Endodermal cell (in vitro differentiated cells): ENCODE measurements at regions not wholly inside any gene's neighbourhood (a gene's known extent, or its start where the extent isn't known, plus 50 kb on each side); places are given as distances from the start of the nearest gene placed in this dataset.

Experiments used
- DNase-seq: peaks from one replicate; pipeline ENCODE4 v3.0.0-alpha.2; 2017
- H3K27ac ChIP-seq: 2 replicates; pipeline ENCODE4 v1.5.1; 2013; ENCODE audit warnings: mild to moderate bottlenecking, low read depth, low read length, moderate library complexity
- H3K27me3 ChIP-seq: 2 replicates; pipeline ENCODE4 v1.6.1; 2013; ENCODE audit warnings: mild to moderate bottlenecking, low read length, moderate library complexity; ENCODE audit not compliant: insufficient read depth, control insufficient read depth, poor library complexity, severe bottlenecking
- H3K36me3 ChIP-seq: 2 replicates; pipeline ENCODE4 v1.7.0; 2013; ENCODE audit warnings: mild to moderate bottlenecking, low read length, moderate library complexity; ENCODE audit not compliant: control insufficient read depth, insufficient read depth
- H3K4me1 ChIP-seq: one replicate; pipeline ENCODE4 v1.7.0; 2013; ENCODE audit warnings: low read length; ENCODE audit not compliant: control insufficient read depth, insufficient read depth
- H3K4me3 ChIP-seq: 2 replicates; pipeline ENCODE4 v1.5.1; 2013; ENCODE audit warnings: mild to moderate bottlenecking, low read length, moderate library complexity
- H3K9ac ChIP-seq: 2 replicates; pipeline ENCODE4 v1.6.1; 2013; ENCODE audit warnings: mild to moderate bottlenecking, low read length, moderate library complexity; ENCODE audit not compliant: poor library complexity, severe bottlenecking; ENCODE audit errors: extremely low read depth
- H3K9me3 ChIP-seq: 2 replicates; pipeline ENCODE4 v1.6.1; 2013; ENCODE audit warnings: mild to moderate bottlenecking, low read length, moderate library complexity; ENCODE audit not compliant: control insufficient read depth
- H3K27ac Mint-ChIP-seq: 2 replicates; pipeline ENCODE4 v1.8.0; 2020; ENCODE audit warnings: mixed read lengths
- H3K27me3 Mint-ChIP-seq: 2 replicates; pipeline ENCODE4 v1.8.0; 2021; ENCODE audit warnings: mild to moderate bottlenecking, mixed read lengths; ENCODE audit not compliant: insufficient read depth
- H3K36me3 Mint-ChIP-seq: 2 replicates; pipeline ENCODE4 v1.8.0; 2020; ENCODE audit warnings: low read depth, mixed read lengths
- H3K4me1 Mint-ChIP-seq: 2 replicates; pipeline ENCODE4 v1.8.0; 2020; ENCODE audit warnings: mixed read lengths
- H3K4me3 Mint-ChIP-seq: 2 replicates; pipeline ENCODE4 v1.8.0; 2020; ENCODE audit warnings: mild to moderate bottlenecking, moderate library complexity, mixed read lengths
- H3K9me3 Mint-ChIP-seq: 2 replicates; pipeline ENCODE4 v1.8.0; 2020; ENCODE audit warnings: mild to moderate bottlenecking, mixed read lengths
- CTCF ChIP-seq: fragments of 200-600 bp; sonication (generic); conservative IDR thresholded peaks from 2 replicates; pipeline ENCODE4 v1.5.0; 2021; ENCODE audit warnings: antibody characterized with exemption, mild to moderate bottlenecking
- WGBS, 2 experiments: methylation state at CpG; one replicate each; pipeline versions ENCODE4 v1.1.5 to v1.1.7; 2013; ENCODE audit warnings: missing lambda C conversion rate in 2 of 2, mixed read lengths in 1 of 2; ENCODE audit not compliant: insufficient coverage in 1 of 2, insufficient read length in 1 of 2; 5-methylcytosine and 5-hydroxymethylcytosine counted together

GRCh38 chr1:119249283-119249682, 108.8 kb upstream of the WARS2 start:
- no peak overlapping the region for H3K9ac ChIP-seq
- H3K4me1 Mint-ChIP-seq: no peaks in the 10 kb centered on the region
- no peaks in the 10 kb centered on the region for H3K9me3 Mint-ChIP-seq
- H3K27me3 ChIP-seq: no peaks in the 10 kb centered on the region
- no peaks in the 10 kb centered on the region for H3K9me3 ChIP-seq
- WGBS, 2 experiments: 90 to 93% methylated on average over 3 to 5 of the region's 5 CpGs
- H3K27ac ChIP-seq: no peak overlapping the region
- no peaks in the 10 kb centered on the region for H3K36me3 ChIP-seq
- no peak overlapping the region for H3K27ac Mint-ChIP-seq
- no peak for DNase-seq
- H3K4me1 ChIP-seq: no peaks in the 10 kb centered on the region
- no peaks in the 10 kb centered on the region for H3K36me3 Mint-ChIP-seq
- no peak overlapping the region for H3K4me3 Mint-ChIP-seq
- no peak for TF ChIP-seq CTCF
- H3K4me3 ChIP-seq: no peak overlapping the region
- no peaks in the 10 kb centered on the region for H3K27me3 Mint-ChIP-seq

DNA sequence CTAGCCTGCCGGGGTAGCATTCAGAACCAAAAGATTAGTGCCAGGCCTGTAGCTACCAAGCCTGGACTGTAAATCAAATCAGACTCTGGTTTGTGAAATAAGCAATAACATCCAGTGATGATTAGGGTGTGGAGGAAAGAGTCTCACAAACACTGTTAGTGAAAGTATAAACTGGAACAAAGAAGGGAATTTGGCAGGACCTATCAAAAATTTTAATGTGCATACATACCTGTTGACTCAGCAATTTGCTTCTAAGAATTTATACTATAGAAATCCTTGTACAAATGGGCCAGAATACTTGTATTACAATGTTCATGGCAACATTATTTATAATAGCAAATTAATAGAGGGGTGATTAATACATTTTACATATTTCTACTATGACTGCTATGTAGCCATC, 109.8 kb upstream of the WARS2 start:
- Mint-ChIP-seq H3K9me3 (no peaks in the 10 kb centered on the region), H3K4me1 (no peaks in the 10 kb centered on the region), H3K4me3 (no peak overlapping the region), H3K27ac (no peak overlapping the region), H3K27me3 (no peaks in the 10 kb centered on the region), H3K36me3 (no peaks in the 10 kb centered on the region)
- H3K27ac ChIP-seq: no peak overlapping the region
- H3K9me3 ChIP-seq: no peaks in the 10 kb centered on the region
- no peaks in the 10 kb centered on the region for H3K36me3 ChIP-seq
- DNase-seq: no peak
- H3K4me3 ChIP-seq: no peak overlapping the region
- H3K27me3 ChIP-seq: no peaks in the 10 kb centered on the region
- 92 to 100% methylated on average over 1 of the region's 1 CpG for WGBS, 2 experiments
- no peaks in the 10 kb centered on the region for H3K4me1 ChIP-seq
- TF ChIP-seq CTCF: no peak
- H3K9ac ChIP-seq: no peak overlapping the region

DNA sequence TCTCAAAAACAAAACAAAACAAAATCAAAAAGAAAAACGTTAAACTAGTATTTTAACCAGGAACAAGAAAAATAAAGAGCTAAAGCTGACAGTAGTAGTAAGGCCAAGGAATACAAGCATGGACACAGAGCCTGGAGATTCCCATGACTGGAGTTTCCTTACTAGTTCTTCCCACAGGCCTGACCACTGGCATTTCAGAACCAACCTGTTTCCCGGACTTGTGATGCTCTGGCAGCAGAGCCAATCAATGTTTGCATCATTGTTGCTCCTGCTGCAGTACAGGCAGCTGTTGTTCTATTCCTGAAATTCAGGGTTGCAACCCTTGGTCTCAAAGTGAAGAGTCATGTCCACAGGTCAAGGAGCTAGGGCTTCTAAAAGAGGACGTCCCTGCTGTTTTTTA, 111.3 kb upstream of the WARS2 start:
- Histone ChIP-seq H3K9ac (no peak overlapping the region), H3K4me1 (no peaks in the 10 kb centered on the region), H3K4me3 (no peak overlapping the region), H3K27me3 (no peaks in the 10 kb centered on the region), H3K36me3 (no peaks in the 10 kb centered on the region), H3K27ac (no peak overlapping the region), H3K9me3 (no peaks in the 10 kb centered on the region)
- Mint-ChIP-seq H3K36me3 (no peaks in the 10 kb centered on the region), H3K4me1 (no peaks in the 10 kb centered on the region), H3K4me3 (no peak overlapping the region), H3K27me3 (no peaks in the 10 kb centered on the region), H3K27ac (no peak overlapping the region), H3K9me3 (no peaks in the 10 kb centered on the region)
- no peak for DNase-seq
- no peak for TF ChIP-seq CTCF
- 89 to 92% methylated on average over 2 to 3 of the region's 3 CpGs for WGBS, 2 experiments
